NCI-H345 treated with DMSO at 0.1 percent for 48 hours (cell line): ENCODE measurements at regions not wholly inside any gene's neighbourhood (a gene's known extent, or its start where the extent isn't known, plus 50 kb on each side); places are given as distances from the start of the nearest gene placed in this dataset.

Source experiments
- DNase-seq: peaks from one replicate; lab custom pipeline; 2025; ENCODE audit not compliant: unreplicated experiment; lab: John Stamatoyannopoulos, UW

GRCh38 chr14:94926176-94926575, 156.3 kb upstream of the GSC start:
- DNase-seq: no peak

GRCh38 chr14:94925416-94926173, 155.7 kb upstream of the GSC start:
- DNase-seq: no peak

GRCh38 chr14:94924189-94924588, 154.3 kb upstream of the GSC start:
- DNase-seq: no peak

GRCh38 chr14:94923786-94924185, 153.9 kb upstream of the GSC start:
- no peak for DNase-seq

- no peak for DNase-seq
Observed at GRCh38 chr14:94922595-94923239, 152.8 kb upstream of the GSC start.

GRCh38 chr14:94921882-94922585, 152.1 kb upstream of the GSC start:
- DNase-seq: no peak

GRCh38 chr14:94921456-94921855, 151.5 kb upstream of the GSC start:
- no peak for DNase-seq

- no peak for DNase-seq
Observed at GRCh38 chr14:94919896-94920295, 150.0 kb upstream of the GSC start.

- no peak for DNase-seq
Observed at GRCh38 chr14:94918896-94919295, 149.0 kb upstream of the GSC start.

GRCh38 chr14:94917041-94917600, 147.2 kb upstream of the GSC start:
- no peak for DNase-seq

GRCh38 chr14:94914191-94914590, 144.3 kb upstream of the GSC start:
- DNase-seq: no peak

- no peak for DNase-seq
Observed at GRCh38 chr14:94907626-94908261, 137.8 kb upstream of the GSC start.

- DNase-seq: no peak
Observed at GRCh38 chr14:94906991-94907587, 137.2 kb upstream of the GSC start.

- DNase-seq: no peak
Observed at GRCh38 chr14:94906577-94906976, 136.7 kb upstream of the GSC start.

GRCh38 chr14:94904636-94905035, 134.7 kb upstream of the GSC start:
- no peak for DNase-seq

- DNase-seq: no peak
Observed at GRCh38 chr14:94903883-94904282, 134.0 kb upstream of the GSC start.

- DNase-seq: no peak
Observed at GRCh38 chr14:94903338-94903737, 133.4 kb upstream of the GSC start.

GRCh38 chr14:94897561-94897960, 127.6 kb upstream of the GSC start:
- no peak for DNase-seq

GRCh38 chr14:94897082-94897481, 127.2 kb upstream of the GSC start:
- DNase-seq: no peak

- no peak for DNase-seq
Observed at GRCh38 chr14:94893411-94894160, 123.7 kb upstream of the GSC start.
